DND-41 (cell line): ENCODE measurements at regions not wholly inside any gene's neighbourhood (a gene's known extent, or its start where the extent isn't known, plus 50 kb on each side); places are given as distances from the start of the nearest gene placed in this dataset.
"Not testable (repeated sequence)": the region's sequence is repeated elsewhere in the genome, so short reads cannot be mapped to it uniquely, and the experiment has no call there.

Source experiments
- ATAC-seq: fragments of 200-7000 bp; cut with Tn5 transposase; 3 replicates; pipeline ENCODE4 v1.9.1; 2021; ENCODE audit warnings: low read depth; ENCODE audit not compliant: insufficient read depth
- DNase-seq: peaks from one replicate; pipeline ENCODE4 v3.0.0-alpha.2; 2020
- H2AFZ ChIP-seq: 2 replicates; pipeline ENCODE4 v1.6.0; 2012; ENCODE audit warnings: low read depth, low read length
- H3K27ac ChIP-seq: 2 replicates; pipeline ENCODE4 v1.5.1; 2012; ENCODE audit warnings: low read length, inconsistent platforms
- H3K27me3 ChIP-seq: fragments of 200-600 bp; sonication (generic); 2 replicates; pipeline ENCODE4 v1.6.0; 2012; ENCODE audit warnings: low read length, mild to moderate bottlenecking, inconsistent platforms; ENCODE audit not compliant: insufficient read depth, poor library complexity
- H3K36me3 ChIP-seq: 2 replicates; pipeline ENCODE4 v1.5.1; 2012; ENCODE audit warnings: low read length, inconsistent platforms; ENCODE audit not compliant: insufficient read depth
- H3K4me1 ChIP-seq: 2 replicates; pipeline ENCODE4 v1.5.1; 2012; ENCODE audit warnings: mild to moderate bottlenecking, low read length; ENCODE audit not compliant: insufficient read depth
- H3K4me2 ChIP-seq: 2 replicates; pipeline ENCODE4 v1.6.0; 2012; ENCODE audit warnings: mild to moderate bottlenecking, moderate library complexity, low read length, inconsistent platforms; ENCODE audit not compliant: insufficient read depth
- H3K4me3 ChIP-seq, 2 experiments: fragments of 200-600 bp in 1 of 2; shearing (Covaris generic) in 1 of 2; 2 replicates each; pipeline ENCODE4 v1.5.1; 2012 to 2016; ENCODE audit warnings: inconsistent platforms in 2 of 2, low read length in 2 of 2, mild to moderate bottlenecking in 2 of 2, low read depth in 1 of 2, moderate library complexity in 1 of 2
- H3K79me2 ChIP-seq: 2 replicates; pipeline ENCODE4 v1.6.0; 2012; ENCODE audit warnings: low read length, inconsistent platforms; ENCODE audit not compliant: insufficient read depth
- H3K9ac ChIP-seq: 2 replicates; pipeline ENCODE4 v1.6.0; 2012; ENCODE audit warnings: low read depth, mild to moderate bottlenecking, inconsistent platforms, low read length, moderate library complexity
- H3K9me3 ChIP-seq: 2 replicates; pipeline ENCODE4 v1.5.1; 2012; ENCODE audit warnings: low read length, moderate library complexity, mild to moderate bottlenecking, inconsistent platforms; ENCODE audit not compliant: insufficient read depth, severe bottlenecking
- H4K20me1 ChIP-seq: 2 replicates; pipeline ENCODE4 v1.6.0; 2012; ENCODE audit warnings: low read length; ENCODE audit not compliant: insufficient read depth
- CTCF ChIP-seq: IDR thresholded peaks from 2 replicates; pipeline ENCODE4 v1.5.1; 2012; ENCODE audit warnings: borderline replicate concordance, low read length, moderate library complexity, mild to moderate bottlenecking; ENCODE audit not compliant: poor library complexity, severe bottlenecking; ENCODE audit errors: extremely low read depth
- EZH2 ChIP-seq: IDR thresholded peaks from 3 replicates; pipeline ENCODE4 v1.6.1; 2012; ENCODE audit warnings: borderline replicate concordance, low read depth, mild to moderate bottlenecking, moderate library complexity, low read length, inconsistent platforms; ENCODE audit not compliant: severe bottlenecking

- no peaks in the 10 kb centered on the region for H3K79me2 ChIP-seq
- H3K4me2 ChIP-seq, result no peak overlapping the region
- H3K27me3 ChIP-seq, result no peaks in the 10 kb centered on the region
- DNase-seq, result no peak
- no peak overlapping the region for H3K4me3 ChIP-seq
- H3K9me3 ChIP-seq, result no peaks in the 10 kb centered on the region
- H3K4me1 ChIP-seq, result no peaks in the 10 kb centered on the region
- no peak overlapping the region for H3K27ac ChIP-seq
- no peak for ATAC-seq
- H4K20me1 ChIP-seq, result no peaks in the 10 kb centered on the region
- no peak overlapping the region for H2AFZ ChIP-seq
- TF ChIP-seq CTCF, result no peak
- TF ChIP-seq EZH2, result no peak
- no peaks in the 10 kb centered on the region for H3K36me3 ChIP-seq
- H3K9ac ChIP-seq, result no peak overlapping the region
Observed at GRCh38 chr12:41653386-41654326, 465.5 kb downstream of the PDZRN4 start.

GRCh38 chr12:41652981-41653380, 464.9 kb downstream of the PDZRN4 start:
- DNase-seq, result no peak
- TF ChIP-seq EZH2 (no peak), CTCF (no peak)
- Histone ChIP-seq H3K4me2 (no peak overlapping the region), H3K27me3 (no peaks in the 10 kb centered on the region), H3K9ac (no peak overlapping the region), H3K4me3 (no peak overlapping the region), H2AFZ (no peak overlapping the region), H3K36me3 (no peaks in the 10 kb centered on the region), H3K4me1 (no peaks in the 10 kb centered on the region), H3K9me3 (no peaks in the 10 kb centered on the region), H4K20me1 (no peaks in the 10 kb centered on the region), H3K27ac (no peak overlapping the region), H3K79me2 (no peaks in the 10 kb centered on the region)
- ATAC-seq, result no peak

GRCh38 chr12:41645624-41646023, 457.5 kb downstream of the PDZRN4 start:
- H2AFZ ChIP-seq, result no peak overlapping the region
- H3K27me3 ChIP-seq, result no peaks in the 10 kb centered on the region
- no peaks in the 10 kb centered on the region for H4K20me1 ChIP-seq
- ATAC-seq (no peak), DNase-seq (no peak)
- no peaks in the 10 kb centered on the region for H3K9me3 ChIP-seq
- no peak overlapping the region for H3K4me3 ChIP-seq
- no peak overlapping the region for H3K9ac ChIP-seq
- no peak overlapping the region for H3K4me2 ChIP-seq
- H3K79me2 ChIP-seq, result no peaks in the 10 kb centered on the region
- H3K36me3 ChIP-seq, result no peaks in the 10 kb centered on the region
- H3K27ac ChIP-seq, result no peak overlapping the region
- TF ChIP-seq EZH2, result no peak
- no peak for TF ChIP-seq CTCF
- H3K4me1 ChIP-seq, result no peaks in the 10 kb centered on the region

- H3K9me3 ChIP-seq, H3K4me1 ChIP-seq, H3K36me3 ChIP-seq, H4K20me1 ChIP-seq, H2AFZ ChIP-seq, ATAC-seq, H3K79me2 ChIP-seq, H3K27ac ChIP-seq, H3K4me2 ChIP-seq, H3K27me3 ChIP-seq, H3K9ac ChIP-seq, H3K4me3 ChIP-seq, DNase-seq: not testable (repeated sequence)
Observed at GRCh38 chr12:41642808-41643207, 454.7 kb downstream of the PDZRN4 start.
